ENCODE measurements at regions not wholly inside any gene's neighbourhood (a gene's known extent, or its start where the extent isn't known, plus 50 kb on each side); places are given as distances from the start of the nearest gene placed in this dataset.

DNA sequence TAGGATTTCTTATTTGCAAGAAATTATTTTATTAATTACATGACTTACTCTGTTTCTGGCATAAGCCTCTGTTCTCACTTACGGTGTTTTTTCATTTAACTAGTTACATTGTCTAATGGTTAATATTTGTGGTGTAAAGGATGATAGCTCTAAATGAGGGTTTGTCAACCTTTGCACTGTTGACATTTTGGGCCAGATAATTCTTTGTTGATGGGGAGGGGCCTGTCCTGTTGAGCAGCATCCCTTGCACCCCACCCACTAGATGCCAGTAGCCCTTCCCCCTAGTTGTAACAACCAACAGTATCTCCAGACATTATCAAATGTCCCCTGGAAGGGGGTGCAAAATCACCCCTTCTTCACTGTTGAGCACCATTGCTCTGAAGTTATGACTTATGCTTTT is 83.6 kb upstream of the SLC44A3 start:
- TF ChIP-seq, protein P1, sequence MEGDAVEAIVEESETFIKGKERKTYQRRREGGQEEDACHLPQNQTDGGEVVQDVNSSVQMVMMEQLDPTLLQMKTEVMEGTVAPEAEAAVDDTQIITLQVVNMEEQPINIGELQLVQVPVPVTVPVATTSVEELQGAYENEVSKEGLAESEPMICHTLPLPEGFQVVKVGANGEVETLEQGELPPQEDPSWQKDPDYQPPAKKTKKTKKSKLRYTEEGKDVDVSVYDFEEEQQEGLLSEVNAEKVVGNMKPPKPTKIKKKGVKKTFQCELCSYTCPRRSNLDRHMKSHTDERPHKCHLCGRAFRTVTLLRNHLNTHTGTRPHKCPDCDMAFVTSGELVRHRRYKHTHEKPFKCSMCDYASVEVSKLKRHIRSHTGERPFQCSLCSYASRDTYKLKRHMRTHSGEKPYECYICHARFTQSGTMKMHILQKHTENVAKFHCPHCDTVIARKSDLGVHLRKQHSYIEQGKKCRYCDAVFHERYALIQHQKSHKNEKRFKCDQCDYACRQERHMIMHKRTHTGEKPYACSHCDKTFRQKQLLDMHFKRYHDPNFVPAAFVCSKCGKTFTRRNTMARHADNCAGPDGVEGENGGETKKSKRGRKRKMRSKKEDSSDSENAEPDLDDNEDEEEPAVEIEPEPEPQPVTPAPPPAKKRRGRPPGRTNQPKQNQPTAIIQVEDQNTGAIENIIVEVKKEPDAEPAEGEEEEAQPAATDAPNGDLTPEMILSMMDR (IDR thresholded peaks at IDR 0.05; ENCODE audit: low read depth, low read length, missing input control) = no peak
- TF ChIP-seq, protein P2, sequence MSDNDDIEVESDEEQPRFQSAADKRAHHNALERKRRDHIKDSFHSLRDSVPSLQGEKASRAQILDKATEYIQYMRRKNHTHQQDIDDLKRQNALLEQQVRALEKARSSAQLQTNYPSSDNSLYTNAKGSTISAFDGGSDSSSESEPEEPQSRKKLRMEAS (IDR thresholded peaks at IDR 0.05) = no peak
- no peak for TF ChIP-seq RAD21 (IDR thresholded peaks at IDR 0.05)
- TF ChIP-seq, protein P3, sequence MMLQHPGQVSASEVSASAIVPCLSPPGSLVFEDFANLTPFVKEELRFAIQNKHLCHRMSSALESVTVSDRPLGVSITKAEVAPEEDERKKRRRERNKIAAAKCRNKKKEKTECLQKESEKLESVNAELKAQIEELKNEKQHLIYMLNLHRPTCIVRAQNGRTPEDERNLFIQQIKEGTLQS (IDR thresholded peaks at IDR 0.05) = no peak
- no peak for TF ChIP-seq TAF1 (conservative IDR thresholded peaks at IDR 0.05)
- TF ChIP-seq YY1 (IDR thresholded peaks at IDR 0.05) = no peak
- no peak for TF ChIP-seq SP1 (IDR thresholded peaks at IDR 0.05)
- TF ChIP-seq, protein P4, sequence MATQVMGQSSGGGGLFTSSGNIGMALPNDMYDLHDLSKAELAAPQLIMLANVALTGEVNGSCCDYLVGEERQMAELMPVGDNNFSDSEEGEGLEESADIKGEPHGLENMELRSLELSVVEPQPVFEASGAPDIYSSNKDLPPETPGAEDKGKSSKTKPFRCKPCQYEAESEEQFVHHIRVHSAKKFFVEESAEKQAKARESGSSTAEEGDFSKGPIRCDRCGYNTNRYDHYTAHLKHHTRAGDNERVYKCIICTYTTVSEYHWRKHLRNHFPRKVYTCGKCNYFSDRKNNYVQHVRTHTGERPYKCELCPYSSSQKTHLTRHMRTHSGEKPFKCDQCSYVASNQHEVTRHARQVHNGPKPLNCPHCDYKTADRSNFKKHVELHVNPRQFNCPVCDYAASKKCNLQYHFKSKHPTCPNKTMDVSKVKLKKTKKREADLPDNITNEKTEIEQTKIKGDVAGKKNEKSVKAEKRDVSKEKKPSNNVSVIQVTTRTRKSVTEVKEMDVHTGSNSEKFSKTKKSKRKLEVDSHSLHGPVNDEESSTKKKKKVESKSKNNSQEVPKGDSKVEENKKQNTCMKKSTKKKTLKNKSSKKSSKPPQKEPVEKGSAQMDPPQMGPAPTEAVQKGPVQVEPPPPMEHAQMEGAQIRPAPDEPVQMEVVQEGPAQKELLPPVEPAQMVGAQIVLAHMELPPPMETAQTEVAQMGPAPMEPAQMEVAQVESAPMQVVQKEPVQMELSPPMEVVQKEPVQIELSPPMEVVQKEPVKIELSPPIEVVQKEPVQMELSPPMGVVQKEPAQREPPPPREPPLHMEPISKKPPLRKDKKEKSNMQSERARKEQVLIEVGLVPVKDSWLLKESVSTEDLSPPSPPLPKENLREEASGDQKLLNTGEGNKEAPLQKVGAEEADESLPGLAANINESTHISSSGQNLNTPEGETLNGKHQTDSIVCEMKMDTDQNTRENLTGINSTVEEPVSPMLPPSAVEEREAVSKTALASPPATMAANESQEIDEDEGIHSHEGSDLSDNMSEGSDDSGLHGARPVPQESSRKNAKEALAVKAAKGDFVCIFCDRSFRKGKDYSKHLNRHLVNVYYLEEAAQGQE (IDR thresholded peaks at IDR 0.05) = no peak
- TF ChIP-seq RXRA (IDR thresholded peaks at IDR 0.05) = no peak

All from liver (tissue), 3 donors.